Neural progenitor cell (in vitro differentiated cells): ENCODE measurements at regions not wholly inside any gene's neighbourhood (a gene's known extent, or its start where the extent isn't known, plus 50 kb on each side); places are given as distances from the start of the nearest gene placed in this dataset.

Experiments used
- DNase-seq: peaks from one replicate; pipeline ENCODE4 v3.0.0-alpha.2; 2016; ENCODE audit warnings: low spot score
- H2AFZ ChIP-seq: fragments of 200-600 bp; sonication (generic); replicated peaks from 2 replicates; pipeline ENCODE4 v1.6.1; 2016; ENCODE audit warnings: antibody characterized with exemption
- H3F3A ChIP-seq: fragments of 200-600 bp; sonication (generic); 2 replicates; pipeline ENCODE4 v1.6.1; 2016; ENCODE audit warnings: antibody characterized with exemption, low read depth
- H3K27ac ChIP-seq: fragments of 200-600 bp; sonication (generic); 2 replicates; pipeline ENCODE4 v1.5.1; 2016; ENCODE audit warnings: mild to moderate bottlenecking
- H3K27me3 ChIP-seq: fragments of 200-600 bp; sonication (generic); 2 replicates; pipeline ENCODE4 v1.6.1; 2016; ENCODE audit warnings: mild to moderate bottlenecking, moderate library complexity
- H3K36me3 ChIP-seq: fragments of 200-600 bp; sonication (generic); 2 replicates; pipeline ENCODE4 v1.5.1; 2016
- H3K4me1 ChIP-seq: fragments of 200-600 bp; sonication (generic); 2 replicates; pipeline ENCODE4 v1.6.1; 2016; ENCODE audit warnings: mixed run types
- H3K4me2 ChIP-seq: fragments of 200-600 bp; sonication (generic); 2 replicates; pipeline ENCODE4 v1.6.1; 2016
- H3K4me3 ChIP-seq: fragments of 200-600 bp; sonication (generic); 2 replicates; pipeline ENCODE4 v1.5.1; 2016
- H3K79me2 ChIP-seq: fragments of 200-600 bp; sonication (generic); 2 replicates; pipeline ENCODE4 v1.6.1; 2016; ENCODE audit warnings: low read depth
- H3K9ac ChIP-seq: fragments of 200-600 bp; sonication (generic); 2 replicates; pipeline ENCODE4 v1.6.1; 2016
- H3K9me3 ChIP-seq: fragments of 200-600 bp; sonication (generic); 2 replicates; pipeline ENCODE4 v1.5.1; 2016; ENCODE audit warnings: low read depth
- H4K20me1 ChIP-seq: fragments of 200-600 bp; sonication (generic); 2 replicates; pipeline ENCODE4 v1.6.1; 2016; ENCODE audit warnings: low read depth
- H3K27ac Mint-ChIP-seq: 3 replicates; pipeline ENCODE4 v1.8.0; 2021; ENCODE audit warnings: mixed read lengths
- H3K27me3 Mint-ChIP-seq: 2 replicates; pipeline ENCODE4 v1.8.0; 2022; ENCODE audit warnings: low read depth, mild to moderate bottlenecking, inconsistent platforms, moderate library complexity, mixed read lengths; ENCODE audit not compliant: insufficient read depth
- H3K36me3 Mint-ChIP-seq: 3 replicates; pipeline ENCODE4 v1.8.0; 2021; ENCODE audit warnings: mixed read lengths
- H3K4me1 Mint-ChIP-seq: 3 replicates; pipeline ENCODE4 v1.8.0; 2021; ENCODE audit warnings: mixed read lengths
- H3K4me3 Mint-ChIP-seq: 3 replicates; pipeline ENCODE4 v1.8.0; 2021; ENCODE audit warnings: mild to moderate bottlenecking, moderate library complexity, mixed read lengths
- H3K9me3 Mint-ChIP-seq: 3 replicates; pipeline ENCODE4 v1.8.0; 2020; ENCODE audit warnings: mixed read lengths
- CTCF ChIP-seq: fragments of 200-600 bp; sonication (generic); IDR thresholded peaks from 2 replicates; pipeline ENCODE4 v1.5.1; 2017; ENCODE audit warnings: antibody characterized with exemption, mild to moderate bottlenecking
- EZH2 ChIP-seq: fragments of 200-600 bp; sonication (generic); IDR thresholded peaks from 2 replicates; pipeline ENCODE4 v1.6.1; 2017; ENCODE audit warnings: antibody characterized with exemption, mild to moderate bottlenecking, moderate library complexity
- EZH2phosphoT487 ChIP-seq: fragments of 200-600 bp; sonication (generic); IDR thresholded peaks from 2 replicates; pipeline ENCODE4 v1.6.1; 2017; ENCODE audit warnings: antibody characterized with exemption

- no peak overlapping the region for H3K4me3 Mint-ChIP-seq
These were observed 563.3 kb downstream of the IRX1 start for GRCh38 chr5:4158750-4159447.

GRCh38 chr5:4159681-4160080 is 564.0 kb downstream of the IRX1 start:
- Mint-ChIP-seq H3K4me3 (no peak overlapping the region), H3K9me3 (peaks cover 13% of the 10 kb centered on the region), H3K4me1 (no peaks in the 10 kb centered on the region), H3K27ac (no peak overlapping the region), H3K27me3 (peaks cover 4% of the 10 kb centered on the region), H3K36me3 (no peaks in the 10 kb centered on the region)
- no peaks in the 10 kb centered on the region for H3K27me3 ChIP-seq
- H3F3A ChIP-seq, result no peaks in the 10 kb centered on the region
- TF ChIP-seq EZH2, result no peak
- TF ChIP-seq EZH2phosphoT487, result no peak
- no peak for TF ChIP-seq CTCF
- no peak overlapping the region for H3K9ac ChIP-seq
- no peak overlapping the region for H2AFZ ChIP-seq
- H3K4me2 ChIP-seq, result no peak overlapping the region
- H3K4me3 ChIP-seq, result no peak overlapping the region
- no peaks in the 10 kb centered on the region for H3K36me3 ChIP-seq
- no peaks in the 10 kb centered on the region for H3K4me1 ChIP-seq
- H3K9me3 ChIP-seq, result no peaks in the 10 kb centered on the region
- no peaks in the 10 kb centered on the region for H3K79me2 ChIP-seq
- DNase-seq, result no peak
- H4K20me1 ChIP-seq, result no peaks in the 10 kb centered on the region
- no peak overlapping the region for H3K27ac ChIP-seq

More at GRCh38 chr5:4158750-4159447, 563.3 kb downstream of the IRX1 start:
- Histone ChIP-seq H3K79me2 (no peaks in the 10 kb centered on the region), H3K27me3 (no peaks in the 10 kb centered on the region), H3K4me2 (no peak overlapping the region), H3K9me3 (no peaks in the 10 kb centered on the region), H3K36me3 (no peaks in the 10 kb centered on the region), H2AFZ (no peak overlapping the region), H3K4me3 (no peak overlapping the region), H3K27ac (no peak overlapping the region), H3K9ac (no peak overlapping the region), H3F3A (no peaks in the 10 kb centered on the region), H3K4me1 (no peaks in the 10 kb centered on the region), H4K20me1 (no peaks in the 10 kb centered on the region)
- TF ChIP-seq CTCF (no peak), EZH2 (no peak), EZH2phosphoT487 (no peak)
- Mint-ChIP-seq H3K36me3 (no peaks in the 10 kb centered on the region), H3K27me3 (peaks cover 6% of the 10 kb centered on the region), H3K9me3 (peaks cover 13% of the 10 kb centered on the region), H3K27ac (no peak overlapping the region), H3K4me1 (no peaks in the 10 kb centered on the region)
- DNase-seq, result no peak

DNA sequence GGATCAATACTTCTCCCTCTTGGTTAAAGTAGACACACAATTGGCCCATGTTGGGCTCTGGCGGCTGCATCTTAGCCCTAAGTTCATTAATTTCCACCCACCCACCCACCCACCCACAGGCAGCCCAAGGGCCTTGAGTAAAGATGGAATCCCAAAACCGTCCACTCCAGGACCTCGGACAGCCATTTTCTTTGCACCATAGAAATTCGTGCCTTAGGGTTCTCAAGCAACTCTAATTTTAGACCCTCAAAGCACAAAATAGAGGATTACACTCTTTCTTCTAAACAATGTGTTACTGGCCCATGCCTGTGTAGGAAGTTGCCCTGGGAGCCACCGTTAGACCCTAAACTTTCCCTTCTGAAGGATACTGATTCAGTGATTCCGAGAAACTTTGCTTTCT is 568.5 kb downstream of the IRX1 start:
- peaks cover 4% of the 10 kb centered on the region for H3K27me3 Mint-ChIP-seq
- DNase-seq, result no peak
- Histone ChIP-seq H3K4me2 (no peak overlapping the region), H4K20me1 (no peaks in the 10 kb centered on the region), H3K27ac (no peak overlapping the region), H3K9me3 (no peaks in the 10 kb centered on the region), H3K36me3 (no peaks in the 10 kb centered on the region), H3K9ac (no peak overlapping the region), H3K4me3 (no peak overlapping the region), H3K79me2 (no peaks in the 10 kb centered on the region), H3F3A (no peaks in the 10 kb centered on the region), H3K27me3 (no peaks in the 10 kb centered on the region), H3K4me1 (no peaks in the 10 kb centered on the region), H2AFZ (no peak overlapping the region)
- H3K9me3 Mint-ChIP-seq, result no peaks in the 10 kb centered on the region
- H3K27ac Mint-ChIP-seq, result no peak overlapping the region
- no peaks in the 10 kb centered on the region for H3K4me1 Mint-ChIP-seq
- H3K4me3 Mint-ChIP-seq, result no peak overlapping the region
- TF ChIP-seq CTCF, result no peak
- no peak for TF ChIP-seq EZH2phosphoT487
- no peak for TF ChIP-seq EZH2
- H3K36me3 Mint-ChIP-seq, result no peaks in the 10 kb centered on the region
